ENCODE measurements at regions not wholly inside any gene's neighbourhood (a gene's known extent, or its start where the extent isn't known, plus 50 kb on each side); places are given as distances from the start of the nearest gene placed in this dataset.

- TF ChIP-seq CTCF (IDR thresholded peaks at IDR 0.05; ENCODE audit: low read length), result peak; percentile 80
- no peak for TF ChIP-seq EZH2phosphoT487 (IDR thresholded peaks at IDR 0.05; ENCODE audit: low read length)
- TF ChIP-seq EZH2 (optimal IDR thresholded peaks at IDR 0.05; ENCODE audit: low read depth, low read length), result no peak
Measured at GRCh38 chr5:54905942-54906537, 79.4 kb downstream of the ESM1 start.
